ENCODE measurements at regions not wholly inside any gene's neighbourhood (a gene's known extent, or its start where the extent isn't known, plus 50 kb on each side); places are given as distances from the start of the nearest gene placed in this dataset.

DNA sequence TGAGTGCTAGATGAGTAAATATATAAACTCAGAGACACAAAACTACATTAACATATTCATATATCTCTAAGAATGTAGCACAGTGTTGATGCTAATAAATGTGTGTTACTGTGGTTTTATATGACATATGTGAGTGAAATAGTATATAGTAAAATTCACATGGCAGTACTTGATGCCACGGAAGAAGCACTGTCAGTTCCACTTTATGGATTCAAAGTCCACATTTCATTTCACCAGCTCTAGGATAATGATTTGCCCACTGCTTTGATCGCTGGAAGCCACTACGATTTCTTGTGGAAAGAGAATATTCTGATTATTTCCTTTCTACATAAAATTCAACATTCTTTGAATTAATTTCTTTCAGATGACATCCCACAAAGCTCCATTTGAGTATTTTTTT, 181.2 kb downstream of the GBA3 start:
- no peak for DNase-seq (ENCODE audit: low spot score)

DNA sequence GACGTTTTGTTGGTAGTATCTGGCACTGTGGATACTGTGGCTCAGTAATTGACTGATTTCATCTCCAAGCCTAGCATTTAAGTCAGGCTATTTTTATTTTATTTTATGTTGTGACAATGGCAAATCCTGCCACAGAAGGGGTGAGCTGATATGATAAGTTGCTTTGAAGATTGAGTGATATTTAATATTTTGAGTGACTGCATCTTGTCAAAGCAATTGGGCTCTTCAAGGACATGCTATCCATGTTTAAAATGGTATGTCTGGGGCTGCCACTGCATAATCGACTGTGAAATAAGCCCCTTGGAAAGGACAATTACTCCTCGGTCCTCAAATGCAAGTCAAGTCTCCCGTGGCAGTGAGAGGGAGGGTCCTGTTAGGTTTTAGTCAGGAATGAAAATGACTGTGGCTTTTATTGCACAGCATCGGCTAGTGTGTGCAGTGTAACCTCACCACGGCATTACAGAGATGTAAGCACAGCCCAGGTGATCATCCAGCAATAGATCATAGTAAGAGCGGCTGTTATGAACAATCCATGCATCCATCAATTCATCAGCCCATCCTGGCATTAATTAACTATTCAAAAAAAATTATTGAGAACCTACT, 178.2 kb downstream of the GBA3 start:
- no peak for DNase-seq (ENCODE audit: low spot score)

DNA sequence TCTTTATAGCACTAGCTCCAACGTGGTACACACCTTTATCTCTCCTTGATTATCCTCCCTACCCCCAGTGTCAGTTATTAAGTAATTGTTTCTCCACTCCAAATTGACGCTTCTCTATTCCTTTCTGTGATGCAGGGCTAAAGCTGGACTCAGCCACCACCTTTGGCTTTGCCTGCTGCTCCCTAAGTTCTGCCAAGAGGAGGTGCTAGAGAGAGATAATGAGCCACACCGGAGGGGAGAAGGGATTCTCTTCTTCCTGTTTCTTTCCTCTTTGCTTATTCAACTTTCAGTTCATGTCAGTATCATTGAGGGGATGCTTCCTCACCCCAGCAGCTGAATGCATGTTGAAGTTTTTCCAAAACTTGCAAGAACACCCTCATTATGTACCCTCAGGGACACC, 176.5 kb downstream of the GBA3 start:
- no peak for DNase-seq (ENCODE audit: low spot score)

Measured in CD4-positive, alpha-beta T cell treated with Interleukin-6 at 100 ng/mL for 8 hours (primary cell).